Cardiac septum (tissue), 1 donor: ENCODE measurements at regions not wholly inside any gene's neighbourhood (a gene's known extent, or its start where the extent isn't known, plus 50 kb on each side); places are given as distances from the start of the nearest gene placed in this dataset.
"Not testable (repeated sequence)": the region's sequence is repeated elsewhere in the genome, so short reads cannot be mapped to it uniquely, and the experiment has no call there.

Experiments
- DNase-seq: peaks from one replicate; pipeline ENCODE4 v3.0.0-alpha.2; 2020; ENCODE audit warnings: low spot score
- intact Hi-C: fragments of 100-400 bp; cut with DNase I; formaldehyde crosslinking; loops from one replicate; pipeline ENCODE4 v1.14.0; 2022
- donor health status: DM: no; HTN: no; CAD: no.

- peak; percentile 67 for DNase-seq
- intact Hi-C loops, result no loop called here
Measured at GRCh38 chr5:1658665-1659064, 134.9 kb upstream of the LPCAT1 start.

- DNase-seq, result peak; percentile 57
- intact Hi-C loops, result no loop called here
Measured at GRCh38 chr5:1657161-1657741, 133.5 kb upstream of the LPCAT1 start.

GRCh38 chr5:1656271-1656975, 132.7 kb upstream of the LPCAT1 start:
- intact Hi-C loops, result no loop called here
- DNase-seq, result peak; percentile 33

- DNase-seq, result peak; percentile 66
- intact Hi-C loops, result no loop called here
Measured at GRCh38 chr5:1655496-1656270, 131.9 kb upstream of the LPCAT1 start.

- peak; percentile 59 for DNase-seq
- intact Hi-C loops, result no loop called here
Measured at GRCh38 chr5:1654786-1655495, 131.2 kb upstream of the LPCAT1 start.

GRCh38 chr5:1653698-1654651, 130.2 kb upstream of the LPCAT1 start:
- intact Hi-C loops, result not testable (repeated sequence)
- DNase-seq, result peak; percentile 72

GRCh38 chr5:1652873-1653697, 129.3 kb upstream of the LPCAT1 start:
- intact Hi-C loops, result no loop called here
- DNase-seq, result peak; percentile 72

GRCh38 chr5:1651971-1652872, 128.5 kb upstream of the LPCAT1 start:
- intact Hi-C loops, result no loop called here
- DNase-seq, result peak; percentile 47

- intact Hi-C loops, result no loop called here
- DNase-seq, result no peak
Measured at GRCh38 chr5:1651250-1651649, 127.5 kb upstream of the LPCAT1 start.

GRCh38 chr5:1649554-1649953, 125.8 kb upstream of the LPCAT1 start:
- no peak for DNase-seq
- intact Hi-C loops, result loop anchor here (5.0 to 10.0 kb wide), 3 partner anchors 265 to 727 kb away; partner anchors contain the start of gene CLPTM1L

GRCh38 chr5:1648806-1649205, 125.0 kb upstream of the LPCAT1 start:
- no peak for DNase-seq
- intact Hi-C loops, result loop anchor here (5.0 to 10.0 kb wide), 3 partner anchors 264 to 727 kb away; partner anchors contain the start of gene CLPTM1L

GRCh38 chr5:1647580-1647979, 123.8 kb upstream of the LPCAT1 start:
- intact Hi-C loops, result loop anchor here (5.0 to 10.0 kb wide), 3 partner anchors 263 to 725 kb away; partner anchors contain the start of gene CLPTM1L
- peak; percentile 46 for DNase-seq

GRCh38 chr5:1644810-1645571, 121.2 kb upstream of the LPCAT1 start:
- intact Hi-C loops, result loop anchor here (2.0 to 10.0 kb wide), 4 partner anchors 260 to 723 kb away; partner anchors contain the start of gene CLPTM1L
- peak; percentile 92 for DNase-seq

- intact Hi-C loops, result loop anchor here (2.0 to 10.0 kb wide), 3 partner anchors 260 to 476 kb away; partner anchors contain the start of gene CLPTM1L
- not testable (repeated sequence) for DNase-seq
Measured at GRCh38 chr5:1644393-1644809, 120.6 kb upstream of the LPCAT1 start.

GRCh38 chr5:1643651-1644392, 120.1 kb upstream of the LPCAT1 start:
- intact Hi-C loops, result loop anchor here (2.0 to 10.0 kb wide), 3 partner anchors 259 to 475 kb away; partner anchors contain the start of gene CLPTM1L

More at GRCh38 chr5:1643651-1644392, 120.1 kb upstream of the LPCAT1 start:
- DNase-seq, result no peak
